Thyroid gland (tissue), 4 donors: ENCODE measurements at regions not wholly inside any gene's neighbourhood (a gene's known extent, or its start where the extent isn't known, plus 50 kb on each side); places are given as distances from the start of the nearest gene placed in this dataset.
A peak's percentile ranks its signal among the peaks of the same experiment; 100 is the strongest.

Experiments
- DNase-seq, 2 donors: peaks; one replicate each; pipeline ENCODE4 v3.0.0-alpha.2; 2019
- H3K27ac ChIP-seq, 3 donors: fragments of 200-600 bp; sonication (generic); 1 replicate in 2 of 3; 2 replicates in 1 of 3; pipeline ENCODE4 v1.5.1; 2016 to 2019; ENCODE audit warnings: mild to moderate bottlenecking in 1 of 3, moderate library complexity in 1 of 3
- H3K27me3 ChIP-seq: fragments of 200-600 bp; sonication (generic); one replicate; pipeline ENCODE4 v1.5.1; 2019
- H3K36me3 ChIP-seq, 2 donors: fragments of 200-600 bp; sonication (generic); one replicate each; pipeline ENCODE4 v1.5.1; 2016 to 2019
- H3K4me1 ChIP-seq, 2 donors: fragments of 200-600 bp; sonication (generic); one replicate each; pipeline ENCODE4 v1.5.1; 2017 to 2019
- H3K4me3 ChIP-seq, 3 donors: fragments of 200-600 bp; sonication (generic); replicated peaks in 1 of 3; 1 replicate in 2 of 3; 2 replicates in 1 of 3; pipeline ENCODE4 v1.5.1; 2016; ENCODE audit warnings: mild to moderate bottlenecking in 1 of 3
- H3K9me3 ChIP-seq: fragments of 200-600 bp; sonication (generic); one replicate; pipeline ENCODE4 v1.5.1; 2017
- CTCF ChIP-seq, 6 experiments: fragments of 200-600 bp in 3 of 6; fragments of 450-650 bp in 3 of 6; sonication (generic) in 3 of 6; IDR thresholded peaks; one replicate each; pipeline ENCODE4 v1.5.1; 2016 to 2019; ENCODE audit warnings: antibody characterized with exemption in 6 of 6, mild to moderate bottlenecking in 2 of 6, inconsistent platforms in 1 of 6, moderate library complexity in 1 of 6
- POLR2A ChIP-seq, 2 donors: fragments of 450-650 bp; IDR thresholded peaks; one replicate each; pipeline ENCODE4 v1.6.1; 2017; ENCODE audit warnings: antibody characterized with exemption in 2 of 2, mild to moderate bottlenecking in 2 of 2, moderate library complexity in 1 of 2
- WGBS, 2 donors: methylation state at CpG; one replicate each; pipeline ENCODE4 v1.1.5; 2017; 5-methylcytosine and 5-hydroxymethylcytosine counted together
- intact Hi-C: fragments of 100-400 bp; cut with DNase I; formaldehyde crosslinking; loops from one replicate; pipeline ENCODE4 v1.15.1; 2023

DNA sequence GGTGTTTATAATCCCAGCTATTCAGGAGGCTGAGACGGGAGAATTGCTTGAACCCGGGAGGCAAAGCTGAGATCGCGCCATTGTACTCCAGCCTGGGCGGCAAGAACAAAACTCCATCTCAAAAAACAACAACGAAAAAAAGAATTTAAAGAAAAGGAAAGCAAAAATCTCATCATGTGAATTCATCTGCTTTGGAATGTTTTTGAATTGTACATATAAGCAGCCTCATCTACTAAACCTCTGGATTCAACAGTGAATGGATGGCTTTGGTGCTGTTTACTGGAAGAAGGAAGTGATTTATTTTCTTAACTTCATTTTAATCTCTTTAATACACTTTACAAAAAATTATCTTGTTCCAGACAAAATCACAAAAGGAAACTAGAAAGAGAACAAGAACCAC, 51.8 kb upstream of the PNRC1 start:
- Histone ChIP-seq H3K27ac (no peak overlapping the region), H3K27me3 (no peaks in the 10 kb centered on the region), H3K4me3 (no peak overlapping the region), H3K4me1 (no peaks in the 10 kb centered on the region), H3K36me3 (no peaks in the 10 kb centered on the region), H3K9me3 (no peaks in the 10 kb centered on the region)
- TF ChIP-seq CTCF (IDR thresholded peaks at IDR 0.05) (no peak), POLR2A (IDR thresholded peaks at IDR 0.05) (no peak)
- WGBS, 2 donors = 92 to 96% methylated on average over 6 of the region's 6 CpGs
- no peak for DNase-seq
- intact Hi-C loops = no loop called here

- TF ChIP-seq CTCF (IDR thresholded peaks at IDR 0.05) (no peak), POLR2A (IDR thresholded peaks at IDR 0.05) (no peak)
- no peak for DNase-seq
- no peaks in the 10 kb centered on the region for H3K36me3 ChIP-seq
- H3K27me3 ChIP-seq = no peaks in the 10 kb centered on the region
- no peaks in the 10 kb centered on the region for H3K4me1 ChIP-seq
- H3K27ac ChIP-seq = no peak overlapping the region
- no peaks in the 10 kb centered on the region for H3K9me3 ChIP-seq
- 86 to 88% methylated on average over 2 of the region's 2 CpGs for WGBS, 2 donors
- no peak overlapping the region for H3K4me3 ChIP-seq
- intact Hi-C loops = no loop called here
Observed at GRCh38 chr6:89027756-89028155, 52.8 kb upstream of the PNRC1 start.

DNA sequence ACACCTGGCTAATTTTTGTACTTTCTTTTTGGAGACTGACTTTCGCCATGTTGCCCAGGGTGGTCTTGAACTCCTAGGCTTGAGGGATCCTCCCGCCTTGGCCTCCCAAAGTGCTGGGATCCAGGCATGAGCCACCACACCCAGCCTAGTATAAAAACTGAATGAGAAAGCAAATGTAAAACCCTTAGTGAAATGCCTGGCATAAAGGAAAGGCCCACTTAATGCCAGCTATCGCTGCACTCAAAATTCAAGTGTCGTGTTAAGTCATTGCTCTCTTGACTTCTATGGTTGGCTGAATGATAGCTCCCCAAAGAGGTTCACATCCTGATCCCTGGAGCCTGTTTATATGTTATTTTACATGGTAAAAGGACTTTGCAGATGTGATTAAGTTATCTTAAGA, 54.4 kb upstream of the PNRC1 start:
- WGBS, 2 donors = 62 to 66% methylated on average over 4 of the region's 4 CpGs
- Histone ChIP-seq H3K4me3 (no peak overlapping the region), H3K36me3 (no peaks in the 10 kb centered on the region), H3K27ac (no peak overlapping the region), H3K9me3 (no peaks in the 10 kb centered on the region), H3K27me3 (no peaks in the 10 kb centered on the region), H3K4me1 (no peaks in the 10 kb centered on the region)
- TF ChIP-seq CTCF (IDR thresholded peaks at IDR 0.05) (no peak), POLR2A (IDR thresholded peaks at IDR 0.05) (no peak)
- intact Hi-C loops = no loop called here
- peak in 1 of 2 donors; percentile 12 for DNase-seq

DNA sequence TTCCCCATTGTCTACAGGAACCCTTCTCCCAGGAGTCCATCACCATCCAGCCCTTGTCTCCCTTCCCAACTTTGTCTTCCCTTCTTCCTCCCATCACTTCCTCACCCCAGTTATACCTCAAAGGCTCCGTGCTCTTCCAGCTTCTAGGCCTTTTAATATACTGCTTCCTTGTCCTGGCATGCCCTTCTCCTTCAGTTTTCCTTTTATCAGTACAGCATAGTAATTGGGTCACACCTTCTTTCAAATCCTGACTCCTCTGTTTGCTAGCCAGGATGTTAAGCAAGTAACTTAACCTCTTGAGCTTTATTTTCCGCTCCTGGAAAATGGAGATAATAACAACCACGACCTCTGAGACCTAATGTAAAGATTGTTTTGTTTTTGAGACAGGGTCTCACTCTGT, 54.9 kb upstream of the PNRC1 start:
- no peaks in the 10 kb centered on the region for H3K4me1 ChIP-seq
- H3K36me3 ChIP-seq = no peaks in the 10 kb centered on the region
- no peak for DNase-seq
- H3K27ac ChIP-seq = no peak overlapping the region
- H3K9me3 ChIP-seq = no peaks in the 10 kb centered on the region
- intact Hi-C loops = no loop called here
- H3K4me3 ChIP-seq = no peak overlapping the region
- WGBS, 2 donors = 87 to 91% methylated on average over 3 of the region's 3 CpGs
- H3K27me3 ChIP-seq = no peaks in the 10 kb centered on the region
- TF ChIP-seq POLR2A (IDR thresholded peaks at IDR 0.05) (no peak), CTCF (IDR thresholded peaks at IDR 0.05) (no peak)

GRCh38 chr6:89024456-89024855, 56.1 kb upstream of the PNRC1 start:
- H3K27me3 ChIP-seq = no peaks in the 10 kb centered on the region
- no peak for DNase-seq
- no peaks in the 10 kb centered on the region for H3K36me3 ChIP-seq
- WGBS, 2 donors = 78 to 96% methylated on average over 2 of the region's 2 CpGs
- intact Hi-C loops = no loop called here
- H3K9me3 ChIP-seq = no peaks in the 10 kb centered on the region
- TF ChIP-seq POLR2A (IDR thresholded peaks at IDR 0.05) = no peak
- no peak for TF ChIP-seq CTCF (IDR thresholded peaks at IDR 0.05)
- H3K4me3 ChIP-seq = no peak overlapping the region
- no peaks in the 10 kb centered on the region for H3K4me1 ChIP-seq
- H3K27ac ChIP-seq = no peak overlapping the region
